ENCODE measurements at regions not wholly inside any gene's neighbourhood (a gene's known extent, or its start where the extent isn't known, plus 50 kb on each side); places are given as distances from the start of the nearest gene placed in this dataset.
A peak's percentile ranks its signal among the peaks of the same experiment; 100 is the strongest.
"Not testable (repeated sequence)": the region's sequence is repeated elsewhere in the genome, so short reads cannot be mapped to it uniquely, and the experiment has no call there.

DNA sequence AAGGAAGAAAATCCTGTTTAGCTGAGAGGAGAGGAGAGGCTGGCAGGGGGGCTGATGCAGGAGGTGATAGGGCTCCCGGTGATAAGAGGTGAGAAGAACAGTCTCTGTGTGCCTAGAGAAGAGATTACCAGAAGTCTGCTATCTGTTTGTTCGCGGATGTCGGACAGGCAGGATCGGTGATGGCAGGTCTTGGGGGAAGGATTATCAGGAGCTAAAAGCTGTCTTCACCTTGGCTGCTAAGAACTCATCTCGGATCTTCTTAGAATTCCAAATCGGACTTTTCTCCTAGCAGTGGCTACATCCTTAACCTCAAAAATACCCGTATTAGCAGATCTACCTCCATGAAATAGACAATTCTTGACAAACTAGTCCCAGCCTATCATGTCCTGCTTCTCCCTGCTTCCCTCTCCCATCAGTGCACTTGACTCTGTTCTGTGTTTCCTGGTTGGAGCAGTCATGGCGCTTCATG, 282.1 kb upstream of the TRIB2 start:
- DNase-seq: no peak

DNA sequence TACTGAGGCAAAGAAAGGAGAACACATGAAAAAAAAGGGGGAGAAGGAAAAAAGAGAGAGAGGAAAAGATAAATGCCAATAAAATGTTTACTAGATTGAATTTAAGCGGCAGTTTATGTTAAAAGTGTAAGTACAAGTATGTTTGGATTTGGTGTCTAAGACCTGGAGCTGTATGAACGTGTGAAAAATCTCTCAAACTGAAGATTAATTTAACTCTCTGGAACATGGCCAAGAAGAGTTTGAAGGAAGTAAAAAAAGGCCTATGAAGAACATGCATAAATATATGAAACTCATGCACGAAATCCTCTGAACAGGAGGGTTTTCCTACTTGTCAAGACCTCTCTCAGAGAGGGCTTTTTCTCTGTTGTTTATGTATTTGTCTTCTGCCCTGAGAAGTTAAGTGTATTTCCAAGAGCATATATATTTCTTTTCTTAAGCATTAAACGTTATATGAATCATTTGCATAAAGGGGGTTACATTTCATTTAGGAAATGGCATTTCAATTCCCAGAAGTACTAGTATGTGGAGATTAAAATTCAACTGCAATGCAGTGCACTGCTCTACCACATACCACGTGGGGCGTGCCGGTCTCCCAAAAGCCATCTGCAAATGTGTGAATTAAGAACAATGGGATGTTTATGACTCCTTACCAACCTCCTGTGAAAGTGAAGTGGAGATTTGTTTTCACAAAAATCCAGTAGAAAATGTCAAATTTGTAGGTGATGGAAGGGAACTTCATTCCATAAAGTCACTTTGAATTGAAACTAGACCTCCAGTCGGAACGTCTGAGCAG, 281.1 kb upstream of the TRIB2 start:
- no peak for DNase-seq

DNA sequence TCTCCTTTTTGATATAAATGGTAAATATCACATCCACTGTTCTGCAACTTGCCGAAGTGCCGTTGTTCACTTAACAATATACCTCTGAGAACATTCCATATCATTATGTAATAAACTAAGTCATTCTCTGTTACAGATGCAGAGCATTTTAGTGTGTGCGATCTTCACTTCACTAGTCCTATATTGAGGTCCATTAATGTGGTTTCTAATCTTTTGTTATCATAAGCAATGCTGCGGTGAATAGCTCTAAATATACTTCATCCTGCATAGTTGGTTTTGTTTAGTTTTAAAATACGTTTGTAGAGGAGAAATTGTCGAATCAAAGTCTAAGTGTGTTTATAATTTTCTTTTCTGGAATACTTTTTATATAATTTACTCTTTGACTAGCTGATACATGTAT, 280.3 kb upstream of the TRIB2 start:
- no peak for DNase-seq

GRCh38 chr2:12436935-12437561, 279.7 kb upstream of the TRIB2 start:
- DNase-seq: no peak

DNA sequence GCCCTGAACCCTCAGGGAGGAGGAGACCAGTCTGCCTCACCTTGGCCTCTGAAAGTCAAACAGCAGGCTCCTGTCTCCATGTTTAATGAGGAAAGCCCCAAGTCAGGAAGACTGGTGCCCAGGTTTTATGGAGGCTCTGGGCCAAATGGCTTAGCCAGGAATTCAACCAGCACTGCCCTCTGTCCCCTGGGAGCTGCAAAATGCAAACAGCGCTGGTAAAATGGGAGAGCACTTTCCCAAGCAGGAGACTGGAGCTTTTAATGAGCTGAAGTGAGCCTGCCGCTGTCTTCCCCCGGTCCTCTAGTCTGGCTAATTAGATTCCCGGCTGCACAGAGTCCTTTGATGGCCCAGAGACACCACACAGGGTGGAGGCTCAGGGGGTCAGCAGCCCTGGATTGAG, 276.0 kb upstream of the TRIB2 start:
- DNase-seq: no peak

GRCh38 chr2:12441750-12442475, 274.8 kb upstream of the TRIB2 start:
- DNase-seq: no peak

DNA sequence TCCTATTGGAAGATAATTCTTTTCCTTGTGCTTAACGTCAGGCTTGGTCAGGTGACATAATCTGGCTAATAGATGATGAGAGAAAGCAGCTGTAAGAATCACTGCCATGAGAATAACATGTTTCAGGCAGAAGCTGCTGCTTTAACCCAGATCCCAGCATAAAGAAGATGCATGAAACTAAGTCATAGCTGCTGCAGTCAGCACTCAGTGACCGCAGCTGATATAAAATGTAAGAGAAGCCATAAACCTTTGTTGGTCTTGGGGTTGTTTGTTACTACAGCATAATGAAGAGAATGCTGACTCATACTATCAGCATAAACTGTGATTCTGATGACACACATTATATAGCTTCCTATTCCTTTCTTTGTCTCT, 274.3 kb upstream of the TRIB2 start:
- no peak for DNase-seq

DNA sequence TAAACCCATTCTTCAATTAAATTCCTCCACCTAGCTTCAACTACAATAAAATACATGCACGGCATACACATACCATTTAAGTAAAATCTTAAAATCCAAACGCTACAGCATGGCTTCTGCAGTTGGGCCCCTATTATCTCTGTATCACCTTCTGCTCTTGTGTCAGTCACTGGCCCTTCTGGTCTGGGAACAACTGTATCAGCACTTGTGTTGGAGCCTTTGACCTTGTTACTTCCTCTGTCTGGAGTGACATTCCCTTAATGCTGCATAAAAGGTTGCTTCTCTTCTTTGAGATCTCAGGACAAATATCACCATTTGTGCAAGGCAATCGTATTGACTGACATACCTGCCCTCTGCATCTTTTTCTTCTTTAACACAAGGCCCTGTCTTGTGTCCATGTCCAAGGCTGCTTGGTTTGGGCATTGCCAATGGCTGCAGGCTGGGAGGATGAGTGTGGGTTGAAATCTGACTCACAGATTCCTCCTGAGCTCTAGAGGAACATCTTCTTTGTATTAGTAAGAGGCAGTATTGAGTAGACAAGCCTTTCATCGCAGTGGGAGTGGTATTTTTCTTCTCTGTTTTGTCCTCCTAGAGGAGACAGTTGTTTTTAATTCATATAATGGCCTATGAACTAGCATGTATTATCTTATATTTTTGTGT, 267.8 kb upstream of the TRIB2 start:
- DNase-seq: no peak

GRCh38 chr2:12451726-12452125, 265.0 kb upstream of the TRIB2 start:
- no peak for DNase-seq

- DNase-seq: no peak
Observed at GRCh38 chr2:12452185-12452584, 264.6 kb upstream of the TRIB2 start.

DNA sequence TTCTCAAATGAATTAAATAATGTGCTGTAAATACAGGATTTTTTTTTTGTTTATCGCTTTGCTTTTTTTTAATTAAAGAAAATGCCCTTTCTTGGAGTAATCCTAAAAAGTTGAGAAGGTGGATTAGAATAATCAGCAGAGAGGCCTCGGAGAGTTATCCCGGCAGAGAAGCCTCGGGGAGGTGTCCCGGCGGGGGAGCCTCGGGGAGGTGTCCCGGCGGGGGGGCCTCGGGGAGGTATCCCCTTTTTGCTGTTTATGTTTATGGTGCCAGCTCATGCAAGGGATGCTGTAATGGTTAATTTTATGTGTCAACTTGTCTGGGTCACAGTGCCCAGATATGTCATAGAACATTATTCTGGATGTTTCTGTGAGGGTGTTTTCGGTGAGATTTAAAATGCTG, 263.0 kb upstream of the TRIB2 start:
- DNase-seq: no peak

GRCh38 chr2:12455661-12456060, 261.1 kb upstream of the TRIB2 start:
- DNase-seq: no peak

DNA sequence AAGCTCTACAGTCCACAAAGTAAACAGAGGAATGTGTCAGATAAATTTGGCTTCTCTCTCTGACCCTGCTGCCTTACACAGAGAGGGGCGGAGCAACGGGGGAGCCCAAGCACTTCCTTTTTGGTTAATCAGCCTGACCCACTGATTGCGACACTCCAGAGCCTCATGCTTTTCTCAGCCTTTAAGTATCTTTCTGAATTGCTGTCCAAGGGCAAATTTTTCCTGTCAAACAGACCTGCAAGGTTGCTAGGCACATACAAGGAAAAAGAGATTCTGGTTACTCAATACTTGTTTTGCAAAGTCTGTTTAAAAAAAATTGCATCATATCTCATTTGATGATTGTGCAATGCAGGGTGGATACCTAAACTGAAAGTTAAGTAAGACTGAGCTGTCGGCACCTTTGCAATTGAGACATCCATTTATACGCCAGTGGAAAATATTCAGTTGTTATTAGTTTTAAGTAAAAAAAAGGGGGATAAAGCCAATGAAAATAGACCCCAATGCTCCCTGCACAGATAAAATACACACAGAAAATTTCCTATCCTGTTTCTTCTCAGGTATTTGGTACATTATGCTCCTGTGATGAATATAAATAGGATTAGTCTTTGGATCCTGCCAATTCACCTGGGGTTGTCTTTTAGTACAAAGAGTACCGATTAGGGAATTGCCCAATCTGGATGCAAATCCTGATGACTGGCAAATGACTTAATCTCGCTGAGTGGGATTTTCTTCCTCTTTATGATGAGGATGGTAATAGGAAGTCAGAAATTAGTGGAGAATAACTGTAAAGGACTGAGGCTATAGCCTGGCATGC, 260.2 kb upstream of the TRIB2 start:
- DNase-seq: peak; percentile 50

GRCh38 chr2:12457831-12458230, 258.9 kb upstream of the TRIB2 start:
- no peak for DNase-seq

DNA sequence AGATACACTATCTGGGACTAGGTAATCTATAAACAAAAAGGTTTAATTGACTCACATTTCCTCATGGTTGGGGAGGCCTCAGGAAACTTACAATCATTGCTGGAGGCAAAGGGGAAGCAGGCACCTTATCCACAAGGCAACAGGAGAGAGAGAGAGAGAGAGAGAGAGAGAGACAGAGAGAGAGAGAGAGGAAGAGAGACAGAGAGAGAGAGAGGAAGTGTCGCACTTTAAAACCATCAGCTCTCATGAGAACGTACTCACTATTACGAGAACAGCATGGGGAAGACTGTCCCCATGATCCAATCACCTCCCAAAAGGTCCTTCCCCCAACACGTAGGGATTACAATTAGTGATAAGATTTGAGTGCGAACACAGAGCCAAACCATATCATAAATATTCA, 253.5 kb upstream of the TRIB2 start:
- DNase-seq: no peak

- no peak for DNase-seq
Observed at GRCh38 chr2:12465631-12466135, 251.1 kb upstream of the TRIB2 start.

GRCh38 chr2:12467303-12467702, 249.4 kb upstream of the TRIB2 start:
- no peak for DNase-seq

DNA sequence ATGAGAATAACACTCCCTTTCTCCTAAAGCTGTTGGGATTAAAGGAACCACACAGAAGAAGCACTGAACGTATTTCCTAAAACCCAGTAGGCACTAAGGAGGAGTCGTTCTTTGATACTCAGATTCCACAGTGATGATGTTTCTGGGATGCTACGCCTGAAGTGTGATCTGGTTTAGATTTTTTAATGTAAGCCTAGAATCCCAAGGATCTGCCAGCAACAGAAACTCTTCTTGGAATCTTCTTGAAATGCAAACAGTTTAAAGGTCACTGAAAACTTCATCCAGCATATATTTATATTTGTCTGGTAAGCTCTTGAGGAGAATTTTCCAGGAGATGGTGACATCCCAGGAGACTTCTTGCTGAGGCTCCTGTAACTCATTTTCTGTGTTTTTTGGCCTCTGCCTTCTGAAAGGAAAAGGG, 247.6 kb upstream of the TRIB2 start:
- DNase-seq: no peak

DNA sequence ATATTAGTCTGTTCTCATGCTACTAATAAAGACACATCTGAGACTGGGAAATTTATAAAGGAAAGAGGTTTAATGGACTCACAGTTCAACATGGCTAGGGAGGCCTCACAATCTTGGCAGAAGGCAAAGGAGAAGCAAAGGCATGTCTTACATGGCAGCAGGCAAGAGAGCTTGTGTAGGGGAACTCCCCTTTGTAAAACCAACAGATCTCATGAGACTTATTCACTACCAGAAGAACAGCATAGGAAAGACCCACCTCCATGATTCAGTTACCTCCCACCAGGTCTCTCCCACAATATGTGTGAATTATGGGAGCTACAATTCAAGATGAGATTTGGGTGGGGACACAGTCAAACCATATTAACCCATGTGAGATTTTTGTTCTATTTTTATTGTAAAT, 244.5 kb upstream of the TRIB2 start:
- not testable (repeated sequence) for DNase-seq

- DNase-seq: no peak
Observed at GRCh38 chr2:12478151-12479064, 238.3 kb upstream of the TRIB2 start.

- no peak for DNase-seq
Observed at GRCh38 chr2:12479065-12479601, 237.6 kb upstream of the TRIB2 start.
